H1 (cell line): ENCODE measurements at regions not wholly inside any gene's neighbourhood (a gene's known extent, or its start where the extent isn't known, plus 50 kb on each side); places are given as distances from the start of the nearest gene placed in this dataset.

Source experiments
- CHD1 ChIP-seq: IDR thresholded peaks from 2 replicates; pipeline ENCODE4 v1.6.1; 2012; ENCODE audit warnings: low read depth, low read length, improper control_type of control experiment
- CHD7 ChIP-seq: fragments of 300-600 bp; sonication (generic); IDR thresholded peaks from 2 replicates; pipeline ENCODE4 v1.7.1; 2012; ENCODE audit warnings: low read length, moderate library complexity, mild to moderate bottlenecking, inconsistent platforms; ENCODE audit not compliant: insufficient replicate concordance
- CTCF ChIP-seq, 3 experiments: IDR thresholded peaks; 1 replicate in 2 of 3; 2 replicates in 1 of 3; pipeline versions ENCODE4 v1.5.1 to v1.6.1; 2011; ENCODE audit warnings: low read length in 3 of 3, mild to moderate bottlenecking in 3 of 3, inconsistent platforms in 2 of 3, low read depth in 1 of 3, moderate library complexity in 1 of 3; ENCODE audit not compliant: insufficient read depth in 1 of 3; ENCODE audit errors: control extremely low read depth in 1 of 3
- E2F6 ChIP-seq: IDR thresholded peaks from 2 replicates; pipeline ENCODE4 v1.6.1; 2012; ENCODE audit warnings: inconsistent platforms
- POLR2AphosphoS5 ChIP-seq: IDR thresholded peaks from 2 replicates; pipeline ENCODE4 v1.6.1; 2011; ENCODE audit warnings: low read depth, low read length
- SIX5 ChIP-seq: IDR thresholded peaks from 2 replicates; pipeline ENCODE4 v1.6.1; 2011; ENCODE audit warnings: mild to moderate bottlenecking, low read depth, low read length
- TEAD4 ChIP-seq: IDR thresholded peaks from 2 replicates; pipeline ENCODE4 v1.6.1; 2012; ENCODE audit warnings: low read depth, low read length, inconsistent platforms, mixed read lengths
- ZNF274 ChIP-seq: IDR thresholded peaks from 2 replicates; pipeline ENCODE4 v1.7.0; 2012; ENCODE audit warnings: low read length, borderline replicate concordance; ENCODE audit errors: extremely low read depth

GRCh38 chr5:125874717-125875116 is 548.5 kb upstream of the GRAMD2B start (continued):
- TF ChIP-seq CHD7 (no peak), E2F6 (no peak), ZNF274 (no peak), TEAD4 (no peak), SIX5 (no peak), CTCF (IDR thresholded peaks at IDR 0.05; ENCODE audit: control extremely low read depth in 1 of 3, insufficient read depth in 1 of 3, low read depth in 1 of 3, low read length in 3 of 3) (peak; percentile 11 to 51 (median 30); a peak in 3 of 4 replicates), POLR2AphosphoS5 (no peak), CHD1 (no peak)
